ENCODE measurements at regions not wholly inside any gene's neighbourhood (a gene's known extent, or its start where the extent isn't known, plus 50 kb on each side); places are given as distances from the start of the nearest gene placed in this dataset.

GRCh38 chr16:74117798-74118197 is 178.8 kb upstream of the PSMD7 start:
- Histone ChIP-seq H3K27ac (ENCODE audit: control insufficient read depth, insufficient read depth) (no peak overlapping the region), H3K4me3 (no peak overlapping the region), H3K36me3 (ENCODE audit: control insufficient read depth in 2 of 2, insufficient read depth in 2 of 2, low read length in 1 of 2) (no peaks in the 10 kb centered on the region), H3K9ac (ENCODE audit: control insufficient read depth, insufficient read depth, low read length) (no peak overlapping the region), H2AFZ (ENCODE audit: control insufficient read depth, low read depth, low read length) (no peak overlapping the region), H3K79me2 (ENCODE audit: control insufficient read depth, insufficient read depth, low read length) (no peaks in the 10 kb centered on the region), H3K27me3 (replicated peaks in 1 of 2; ENCODE audit: control insufficient read depth in 2 of 2, insufficient read depth in 2 of 2, low read length in 1 of 2) (no peaks in the 10 kb centered on the region), H3K4me1 (ENCODE audit: control insufficient read depth, insufficient read depth, low read length) (no peaks in the 10 kb centered on the region), H3K4me2 (ENCODE audit: control insufficient read depth, insufficient read depth) (no peak overlapping the region), H4K20me1 (ENCODE audit: control insufficient read depth, insufficient read depth) (no peaks in the 10 kb centered on the region), H3K9me3 (replicated peaks; ENCODE audit: control insufficient read depth, insufficient read depth, low read length) (no peaks in the 10 kb centered on the region)
- TF ChIP-seq POU2F2 (IDR thresholded peaks at IDR 0.05; ENCODE audit: borderline replicate concordance, low read depth, low read length) (no peak), BCL11A (IDR thresholded peaks at IDR 0.05; ENCODE audit: low read depth, low read length) (no peak), CEBPZ (IDR thresholded peaks at IDR 0.05; ENCODE audit: low read depth, low read length) (no peak), ELK1 (IDR thresholded peaks at IDR 0.05; ENCODE audit: low read depth, low read length) (no peak)
- intact Hi-C loops (cut with micrococcal nuclease; ENCODE audit: unreplicated experiment) (no loop called here), in situ Hi-C loops (cut with MboI) (no loop called here)
- ChIA-PET RAD21 (ENCODE audit: unreplicated experiment) (no interaction called here), POLR2A (no interaction called here), SMC1A (ENCODE audit: uncharacterized antibody, unreplicated experiment) (interaction anchor here (0.6 to 1.1 kb wide), 3 partner anchors 51 to 186 kb away, joined by 4 to 5 read pairs (median 4); no protein-coding TSS in a partner anchor), CTCF (no interaction called here)
- BruUV-seq (replicated peaks) = no TSS peak
- DNase-seq (ENCODE audit: low read depth, low spot score) (no peak), ATAC-seq (no peak), FAIRE-seq (no peak)
- WGBS (ENCODE audit: insufficient coverage, insufficient replicate concordance, low lambda C conversion rate, missing lambda C conversion rate) = 28% methylated on average over 4 of the region's 4 CpGs
